SK-N-MC (cell line): ENCODE measurements at regions not wholly inside any gene's neighbourhood (a gene's known extent, or its start where the extent isn't known, plus 50 kb on each side); places are given as distances from the start of the nearest gene placed in this dataset.
"Not testable (repeated sequence)": the region's sequence is repeated elsewhere in the genome, so short reads cannot be mapped to it uniquely, and the experiment has no call there.

ENCODE experiments used
- DNase-seq: peaks from one replicate; pipeline ENCODE4 v3.0.0-alpha.2; 2011; ENCODE audit warnings: low read depth, low spot score
- H3K27ac ChIP-seq: fragments of 200-600 bp; sonication (generic); 2 replicates; pipeline ENCODE4 v1.5.1; 2016; ENCODE audit warnings: mixed run types
- H3K36me3 ChIP-seq: fragments of 200-600 bp; sonication (generic); 2 replicates; pipeline ENCODE4 v1.6.1; 2017; ENCODE audit warnings: antibody characterized with exemption, low read length, mixed read lengths; ENCODE audit not compliant: insufficient read depth
- H3K4me3 ChIP-seq: fragments of 200-600 bp; sonication (generic); 2 replicates; pipeline ENCODE4 v1.5.1; 2016
- H3K9ac ChIP-seq: fragments of 200-600 bp; sonication (generic); 2 replicates; pipeline ENCODE4 v1.8.0; 2017; ENCODE audit warnings: mixed run types, mixed read lengths; ENCODE audit not compliant: insufficient read length
- H3K9me3 ChIP-seq: fragments of 200-600 bp; sonication (generic); 2 replicates; pipeline ENCODE4 v1.6.1; 2017; ENCODE audit warnings: low read depth, mild to moderate bottlenecking, antibody characterized with exemption, low read length, moderate library complexity, mixed read lengths
- EZH2 ChIP-seq: fragments of 200-600 bp; sonication (generic); IDR thresholded peaks from one replicate; pipeline ENCODE4 v1.6.1; 2017; ENCODE audit warnings: antibody characterized with exemption
- FOXP2 ChIP-seq: optimal IDR thresholded peaks from 2 replicates; pipeline ENCODE3; 2011; ENCODE audit warnings: mild to moderate bottlenecking, moderate library complexity; ENCODE audit not compliant: insufficient read depth; ENCODE audit errors: extremely low read length, control extremely low read depth
- POLR2AphosphoS5 ChIP-seq: IDR thresholded peaks from 2 replicates; pipeline ENCODE4 v1.6.1; 2012; ENCODE audit warnings: mild to moderate bottlenecking, low read depth, low read length, borderline replicate concordance

DNA sequence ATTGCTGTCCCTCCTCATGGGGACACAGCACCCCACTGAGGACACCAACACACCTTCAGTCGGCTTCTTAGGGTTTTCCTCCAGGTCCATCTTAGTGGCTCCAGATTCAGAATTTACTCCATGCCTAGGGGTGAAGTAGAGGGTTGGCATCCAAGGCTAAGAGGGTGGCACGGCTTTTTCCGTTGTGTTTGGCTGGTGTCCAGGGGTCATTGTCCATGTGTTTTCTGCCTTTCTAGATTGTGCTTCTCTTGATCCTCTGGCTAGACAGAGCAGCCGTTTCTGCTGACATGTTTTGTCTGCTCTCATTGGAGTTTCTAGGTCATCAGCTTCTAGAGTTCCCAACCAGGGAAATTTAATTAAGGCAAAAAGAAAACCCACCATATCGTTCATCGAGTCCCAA, 291.6 kb upstream of the CELF2 start:
- Histone ChIP-seq H3K4me3 (no peak overlapping the region), H3K27ac (no peak overlapping the region), H3K9me3 (no peaks in the 10 kb centered on the region), H3K36me3 (no peaks in the 10 kb centered on the region), H3K9ac (no peak overlapping the region)
- TF ChIP-seq EZH2 (no peak), FOXP2 (no peak), POLR2AphosphoS5 (no peak)
- DNase-seq = no peak

DNA sequence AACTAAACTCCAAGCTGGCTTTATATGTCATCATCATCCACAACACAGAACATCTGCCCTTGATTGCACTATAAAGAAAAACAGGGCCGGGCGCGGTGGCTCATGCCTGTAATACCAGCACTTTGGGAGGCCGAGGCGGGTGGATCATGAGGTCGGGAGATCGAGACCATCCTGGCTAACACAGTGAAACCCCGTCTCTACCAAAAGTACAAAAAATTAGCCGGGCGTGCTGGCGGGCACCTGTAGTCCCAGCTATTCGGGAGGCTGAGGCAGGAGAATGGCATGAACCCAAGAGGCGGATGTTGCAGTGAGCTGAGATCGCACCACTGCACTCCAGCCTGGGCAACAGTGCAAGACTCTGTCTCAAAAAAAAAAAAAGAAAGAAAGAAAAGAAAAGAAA, 290.3 kb upstream of the CELF2 start:
- H3K9ac ChIP-seq, H3K4me3 ChIP-seq, H3K36me3 ChIP-seq, H3K9me3 ChIP-seq, DNase-seq, H3K27ac ChIP-seq: not testable (repeated sequence)

DNA sequence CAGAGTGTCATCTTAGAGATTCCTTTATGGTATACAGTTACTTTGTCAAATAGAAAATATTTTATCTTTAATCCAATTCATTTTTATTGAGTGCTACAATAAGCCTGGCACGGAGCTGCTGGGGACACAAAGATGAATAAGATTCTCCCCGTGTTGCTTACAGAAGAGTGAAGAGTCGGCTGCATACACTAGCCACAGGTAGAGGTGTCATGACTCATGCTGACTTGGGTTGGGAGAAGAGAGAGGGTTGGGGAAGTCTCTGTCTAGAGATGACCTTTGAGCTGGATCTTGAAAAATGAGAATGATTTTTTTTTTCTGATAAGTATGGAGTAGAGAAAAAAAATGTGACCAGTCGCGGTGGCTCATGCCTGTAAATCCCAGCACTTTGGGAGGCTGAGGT, 289.9 kb upstream of the CELF2 start:
- Histone ChIP-seq H3K9ac (no peak overlapping the region), H3K4me3 (no peak overlapping the region), H3K27ac (no peak overlapping the region), H3K9me3 (no peaks in the 10 kb centered on the region), H3K36me3 (no peaks in the 10 kb centered on the region)
- no peak for DNase-seq
- no peak for TF ChIP-seq FOXP2
- TF ChIP-seq EZH2 = no peak
- TF ChIP-seq POLR2AphosphoS5 = no peak

DNA sequence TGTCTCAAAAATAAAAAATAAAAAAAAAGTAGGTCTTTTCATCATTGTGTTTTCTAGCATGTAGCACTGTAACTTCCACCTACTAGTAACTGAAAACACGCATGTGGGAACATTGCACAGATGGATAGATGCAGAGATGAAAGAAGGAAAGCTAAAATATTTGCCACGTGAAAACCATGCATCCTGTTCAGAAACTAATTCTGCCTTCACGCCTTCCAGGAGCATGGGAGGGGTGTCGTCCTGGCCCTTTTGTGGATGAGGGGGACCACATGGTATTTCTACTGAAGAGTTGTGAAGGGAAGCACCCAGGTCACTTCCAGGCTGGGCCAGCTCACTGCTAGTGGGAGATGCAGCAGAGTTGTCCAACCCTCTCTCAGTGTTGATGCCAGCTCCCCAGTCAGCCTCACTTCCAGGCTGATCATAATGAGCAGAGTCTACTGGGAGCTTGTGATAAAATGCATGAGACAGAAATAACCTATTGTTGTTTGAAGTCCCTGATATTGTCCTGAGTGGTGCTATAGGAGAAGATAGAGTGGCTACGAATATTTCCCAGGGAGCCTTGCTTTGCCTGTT, 287.1 kb upstream of the CELF2 start:
- no peak for DNase-seq
- no peak overlapping the region for H3K4me3 ChIP-seq
- TF ChIP-seq FOXP2 = no peak
- TF ChIP-seq EZH2 = no peak
- TF ChIP-seq POLR2AphosphoS5 = no peak
- H3K9me3 ChIP-seq = no peaks in the 10 kb centered on the region
- H3K9ac ChIP-seq = no peak overlapping the region
- no peak overlapping the region for H3K27ac ChIP-seq
- H3K36me3 ChIP-seq = no peaks in the 10 kb centered on the region

DNA sequence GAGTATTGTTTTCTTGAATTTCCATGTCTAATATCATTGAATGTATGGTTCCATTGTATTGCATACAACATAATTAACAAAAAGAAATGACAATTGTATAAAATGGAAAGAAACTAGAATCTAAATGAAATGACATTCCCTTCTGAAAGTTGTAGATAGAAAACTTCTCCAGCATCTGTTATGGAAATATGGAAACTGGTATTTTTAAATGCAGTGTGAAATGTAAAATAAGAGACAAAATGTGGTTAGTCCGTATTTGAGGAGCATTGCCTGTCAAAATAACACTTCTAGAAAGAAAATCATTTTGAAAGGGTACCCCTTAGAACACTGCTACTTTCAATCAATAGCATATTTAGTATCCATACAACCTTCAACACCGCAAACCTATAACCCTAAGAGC, 286.3 kb upstream of the CELF2 start:
- no peak for DNase-seq
- no peak for TF ChIP-seq FOXP2
- no peak for TF ChIP-seq POLR2AphosphoS5
- no peak for TF ChIP-seq EZH2
- no peak overlapping the region for H3K27ac ChIP-seq
- H3K9ac ChIP-seq = no peak overlapping the region
- H3K9me3 ChIP-seq = no peaks in the 10 kb centered on the region
- no peaks in the 10 kb centered on the region for H3K36me3 ChIP-seq
- H3K4me3 ChIP-seq = no peak overlapping the region

DNA sequence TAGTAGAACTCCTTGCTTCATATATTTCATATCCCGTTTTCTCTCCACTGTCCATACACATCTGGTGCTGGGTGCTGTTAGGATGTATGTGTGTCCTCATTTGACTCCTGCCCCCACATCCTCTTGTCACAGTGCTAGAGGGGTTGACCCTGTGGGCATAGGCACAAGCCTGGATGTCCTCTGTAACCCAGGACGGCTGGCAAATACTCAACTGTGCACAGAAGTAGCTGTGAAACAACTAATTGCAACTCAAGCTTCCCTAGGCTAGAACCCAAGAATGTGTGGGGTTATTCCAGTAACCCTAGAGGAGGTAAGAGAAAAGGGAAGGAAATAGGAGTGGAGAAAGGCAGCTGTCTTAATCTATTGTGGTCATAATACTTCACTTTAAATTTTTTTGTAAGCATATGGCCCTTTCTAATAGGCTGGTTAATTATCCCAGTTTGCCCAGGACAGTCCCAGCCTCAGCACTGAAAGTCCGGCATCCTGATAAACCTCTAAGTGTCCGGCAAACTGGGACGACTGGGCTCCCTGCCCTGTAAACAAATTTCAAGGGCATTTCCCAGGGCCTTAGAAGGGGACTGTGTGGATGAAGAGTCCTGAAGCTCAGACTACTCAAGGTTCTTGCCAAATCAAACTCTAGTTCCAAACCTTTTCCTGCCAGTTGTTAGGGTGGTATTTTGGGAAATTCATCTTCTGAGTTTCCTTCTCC, 283.2 kb upstream of the CELF2 start:
- Histone ChIP-seq H3K9me3 (no peaks in the 10 kb centered on the region), H3K4me3 (no peak overlapping the region), H3K36me3 (no peaks in the 10 kb centered on the region), H3K9ac (no peak overlapping the region), H3K27ac (no peak overlapping the region)
- DNase-seq = no peak
- no peak for TF ChIP-seq FOXP2
- TF ChIP-seq EZH2 = no peak
- TF ChIP-seq POLR2AphosphoS5 = no peak

DNA sequence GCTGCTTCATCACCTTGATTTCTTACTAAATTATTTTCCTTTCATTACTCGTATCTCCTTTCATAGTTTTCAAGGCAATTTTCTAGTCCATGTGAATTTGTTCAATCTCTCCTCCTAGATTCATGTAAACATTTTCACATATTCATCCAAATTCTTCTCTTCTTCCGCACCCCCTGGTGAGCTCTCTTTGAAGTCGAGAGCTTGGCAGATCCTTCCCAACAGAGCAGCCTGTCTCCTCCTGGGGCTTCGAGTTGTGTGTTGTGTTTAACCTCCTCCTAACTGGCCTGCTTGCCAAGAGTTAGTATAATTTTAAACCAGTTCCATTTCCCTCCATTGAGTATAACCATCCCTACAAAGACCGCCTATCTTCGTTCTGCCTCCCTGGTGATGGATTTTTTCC, 272.4 kb upstream of the CELF2 start:
- no peak overlapping the region for H3K27ac ChIP-seq

DNA sequence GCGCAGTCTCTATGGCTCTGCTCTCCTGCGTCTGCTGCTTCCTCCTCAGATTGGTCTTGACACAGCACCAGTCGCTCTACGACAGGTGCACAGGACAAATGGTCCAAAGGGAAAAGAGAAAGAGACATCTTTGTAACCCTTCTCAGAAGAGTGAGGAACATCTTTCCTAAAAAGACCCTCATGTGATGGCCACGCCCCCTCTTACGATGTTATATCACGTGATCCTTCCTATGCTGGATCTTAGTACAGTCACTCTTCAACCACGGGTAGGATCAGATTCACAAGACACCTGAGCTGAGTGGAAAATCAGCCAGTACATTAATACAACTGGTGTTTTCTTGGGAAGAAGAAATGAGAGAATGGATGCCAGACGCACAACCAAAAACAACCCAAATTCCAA, 262.2 kb upstream of the CELF2 start:
- Histone ChIP-seq H3K9me3 (no peaks in the 10 kb centered on the region), H3K9ac (no peak overlapping the region), H3K36me3 (no peaks in the 10 kb centered on the region), H3K4me3 (no peak overlapping the region), H3K27ac (no peak overlapping the region)
- TF ChIP-seq FOXP2 = no peak
- TF ChIP-seq POLR2AphosphoS5 = no peak
- DNase-seq = no peak

More for the DNA sequence above, 272.4 kb upstream of the CELF2 start:
- Histone ChIP-seq H3K4me3 (no peak overlapping the region), H3K9ac (no peak overlapping the region), H3K36me3 (no peaks in the 10 kb centered on the region), H3K9me3 (no peaks in the 10 kb centered on the region)
- no peak for TF ChIP-seq POLR2AphosphoS5
- no peak for TF ChIP-seq EZH2
- TF ChIP-seq FOXP2 = no peak
- DNase-seq = no peak

DNA sequence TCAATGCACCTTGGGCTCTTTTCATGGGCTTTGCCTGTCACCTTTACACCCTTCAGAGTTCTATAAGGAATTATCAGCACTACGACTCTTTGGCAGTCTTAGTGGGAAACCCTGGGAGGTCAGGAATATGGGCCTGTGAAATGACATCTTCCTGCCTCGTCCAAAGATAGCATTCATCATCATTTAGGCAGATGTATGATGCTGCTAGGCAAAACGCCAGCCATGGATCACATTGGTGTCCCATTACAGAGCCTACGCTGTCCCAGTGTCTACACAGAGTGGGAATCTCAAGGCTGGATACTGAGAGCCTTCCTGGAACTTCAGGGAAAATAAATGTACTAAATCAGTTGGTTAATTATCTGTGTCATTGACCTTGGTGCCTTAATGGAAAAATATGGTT, 259.4 kb upstream of the CELF2 start:
- H3K27ac ChIP-seq = no peak overlapping the region
- no peaks in the 10 kb centered on the region for H3K9me3 ChIP-seq
- no peak overlapping the region for H3K4me3 ChIP-seq
- H3K9ac ChIP-seq = no peak overlapping the region
- TF ChIP-seq POLR2AphosphoS5 (no peak), EZH2 (no peak), FOXP2 (no peak)
- no peaks in the 10 kb centered on the region for H3K36me3 ChIP-seq
- no peak for DNase-seq

DNA sequence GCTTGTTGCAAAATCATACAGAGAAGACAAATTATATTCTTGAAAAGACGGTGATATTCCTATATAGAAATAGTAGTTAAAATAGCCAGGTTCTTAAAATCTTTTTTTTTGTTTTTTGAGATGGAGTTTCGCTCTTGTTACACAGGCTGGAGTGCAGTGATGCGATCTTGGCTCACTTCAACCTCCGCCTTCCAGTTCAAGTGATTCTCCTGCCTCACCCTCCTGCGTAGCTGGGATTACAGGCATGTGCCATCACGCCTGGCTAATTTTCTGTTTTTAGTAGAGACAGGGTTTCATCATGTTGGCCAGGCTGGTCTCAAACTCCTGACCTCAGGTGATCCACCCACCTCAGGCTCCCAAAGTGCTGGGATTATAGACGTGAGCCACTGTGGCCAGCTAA, 257.9 kb upstream of the CELF2 start:
- not testable (repeated sequence) for H3K4me3 ChIP-seq, H3K9me3 ChIP-seq, H3K36me3 ChIP-seq

More for the DNA sequence above, 257.9 kb upstream of the CELF2 start:
- DNase-seq, H3K9ac ChIP-seq, H3K27ac ChIP-seq: not testable (repeated sequence)
